PFSK-1 (cell line): ENCODE measurements at regions not wholly inside any gene's neighbourhood (a gene's known extent, or its start where the extent isn't known, plus 50 kb on each side); places are given as distances from the start of the nearest gene placed in this dataset.

Source experiments
- FOXP2 ChIP-seq: optimal IDR thresholded peaks from 2 replicates; pipeline ENCODE3; 2011; ENCODE audit warnings: borderline replicate concordance, control low read depth, inconsistent platforms; ENCODE audit not compliant: insufficient read depth; ENCODE audit errors: extremely low read length, extremely low read depth
- POLR2AphosphoS5 ChIP-seq: IDR thresholded peaks from 2 replicates; pipeline ENCODE4 v1.6.1; 2012; ENCODE audit warnings: low read depth, mild to moderate bottlenecking, control low read depth, low read length, moderate library complexity
- TAF1 ChIP-seq: IDR thresholded peaks from 2 replicates; pipeline ENCODE4 v1.6.1; 2012; ENCODE audit warnings: low read length, control low read depth, borderline replicate concordance; ENCODE audit not compliant: insufficient read depth
- TF ChIP-seq, protein P1 (sequence below), 2 experiments: IDR thresholded peaks; 2 replicates each; pipeline versions ENCODE4 v1.6.1 to v1.8.0; 2011 to 2012; ENCODE audit warnings: low read depth in 2 of 2, low read length in 2 of 2, control low read depth in 1 of 2, inconsistent platforms in 1 of 2, mild to moderate bottlenecking in 1 of 2, moderate library complexity in 1 of 2; ENCODE audit not compliant: insufficient read depth in 1 of 2

DNA sequence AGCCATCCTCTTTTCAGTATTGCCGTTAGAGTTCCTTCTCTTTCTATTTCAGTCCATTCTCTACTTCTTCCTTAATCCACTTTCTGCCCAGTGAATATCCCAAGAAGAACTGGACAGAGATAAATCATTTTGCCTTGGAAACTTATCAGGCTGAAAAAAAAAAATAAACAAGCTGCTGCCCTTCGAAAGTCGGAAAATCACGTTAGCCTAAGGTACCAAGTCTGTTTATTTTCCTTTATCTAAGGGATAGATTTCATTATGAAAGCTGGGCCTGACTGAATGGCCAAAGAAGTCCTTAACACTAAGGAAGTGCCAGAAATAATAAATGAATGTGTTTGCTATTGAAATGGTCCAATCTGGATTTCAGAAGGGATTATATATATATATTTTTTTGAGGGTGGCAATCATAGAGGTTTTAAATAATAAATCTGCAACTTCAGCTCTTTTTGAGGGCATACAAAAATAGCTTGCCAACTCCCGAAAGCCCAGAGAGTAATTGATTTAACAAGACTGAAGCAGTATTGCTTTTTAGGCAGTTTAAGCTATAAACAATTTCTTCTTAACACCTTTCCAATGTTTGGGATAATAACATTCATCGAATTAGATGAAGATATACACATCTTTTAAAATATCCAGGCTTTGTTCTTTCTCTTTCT, 127.0 kb upstream of the STMND1 start:
- TF ChIP-seq POLR2AphosphoS5: no peak
- TF ChIP-seq, protein P1, sequence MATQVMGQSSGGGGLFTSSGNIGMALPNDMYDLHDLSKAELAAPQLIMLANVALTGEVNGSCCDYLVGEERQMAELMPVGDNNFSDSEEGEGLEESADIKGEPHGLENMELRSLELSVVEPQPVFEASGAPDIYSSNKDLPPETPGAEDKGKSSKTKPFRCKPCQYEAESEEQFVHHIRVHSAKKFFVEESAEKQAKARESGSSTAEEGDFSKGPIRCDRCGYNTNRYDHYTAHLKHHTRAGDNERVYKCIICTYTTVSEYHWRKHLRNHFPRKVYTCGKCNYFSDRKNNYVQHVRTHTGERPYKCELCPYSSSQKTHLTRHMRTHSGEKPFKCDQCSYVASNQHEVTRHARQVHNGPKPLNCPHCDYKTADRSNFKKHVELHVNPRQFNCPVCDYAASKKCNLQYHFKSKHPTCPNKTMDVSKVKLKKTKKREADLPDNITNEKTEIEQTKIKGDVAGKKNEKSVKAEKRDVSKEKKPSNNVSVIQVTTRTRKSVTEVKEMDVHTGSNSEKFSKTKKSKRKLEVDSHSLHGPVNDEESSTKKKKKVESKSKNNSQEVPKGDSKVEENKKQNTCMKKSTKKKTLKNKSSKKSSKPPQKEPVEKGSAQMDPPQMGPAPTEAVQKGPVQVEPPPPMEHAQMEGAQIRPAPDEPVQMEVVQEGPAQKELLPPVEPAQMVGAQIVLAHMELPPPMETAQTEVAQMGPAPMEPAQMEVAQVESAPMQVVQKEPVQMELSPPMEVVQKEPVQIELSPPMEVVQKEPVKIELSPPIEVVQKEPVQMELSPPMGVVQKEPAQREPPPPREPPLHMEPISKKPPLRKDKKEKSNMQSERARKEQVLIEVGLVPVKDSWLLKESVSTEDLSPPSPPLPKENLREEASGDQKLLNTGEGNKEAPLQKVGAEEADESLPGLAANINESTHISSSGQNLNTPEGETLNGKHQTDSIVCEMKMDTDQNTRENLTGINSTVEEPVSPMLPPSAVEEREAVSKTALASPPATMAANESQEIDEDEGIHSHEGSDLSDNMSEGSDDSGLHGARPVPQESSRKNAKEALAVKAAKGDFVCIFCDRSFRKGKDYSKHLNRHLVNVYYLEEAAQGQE (IDR thresholded peaks at IDR 0.05; ENCODE audit: insufficient read depth in 1 of 2, low read depth in 2 of 2, low read length in 2 of 2): no peak
- no peak for TF ChIP-seq FOXP2
- no peak for TF ChIP-seq TAF1
